ENCODE measurements at regions not wholly inside any gene's neighbourhood (a gene's known extent, or its start where the extent isn't known, plus 50 kb on each side); places are given as distances from the start of the nearest gene placed in this dataset.

DNA sequence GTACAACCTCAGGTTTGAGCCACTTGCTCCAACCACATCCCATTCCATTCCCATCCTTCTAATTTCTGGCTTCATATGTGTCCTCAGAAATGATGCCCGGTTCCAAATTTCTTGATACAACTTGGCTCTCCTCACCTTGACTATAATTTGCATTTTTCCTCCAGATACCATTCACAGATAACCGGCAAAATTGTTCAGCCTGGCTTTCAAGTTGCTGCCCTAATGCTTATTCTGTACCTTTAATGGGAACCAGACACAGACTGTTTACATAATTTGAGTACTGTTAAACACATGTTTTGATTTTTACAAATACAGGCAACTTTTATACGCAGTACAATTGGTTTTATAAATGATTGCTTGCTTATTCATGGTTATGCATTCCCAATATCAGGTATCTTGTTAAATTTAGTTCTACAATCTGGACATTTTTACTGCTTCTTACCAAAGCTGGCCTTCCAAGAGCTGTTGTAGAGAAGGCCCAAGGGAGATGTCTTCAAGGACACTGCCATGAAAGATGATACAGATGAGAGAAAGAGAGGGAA, 649.5 kb upstream of the CAMK1G start:
- H3K27me3 ChIP-seq = no peaks in the 10 kb centered on the region
- H3K9me3 ChIP-seq = no peaks in the 10 kb centered on the region
- no peak overlapping the region for H3K27ac ChIP-seq
- WGBS = 64% methylated on average over 3 of the region's 3 CpGs
- no peaks in the 10 kb centered on the region for H3K36me3 ChIP-seq
- TF ChIP-seq, protein P1, sequence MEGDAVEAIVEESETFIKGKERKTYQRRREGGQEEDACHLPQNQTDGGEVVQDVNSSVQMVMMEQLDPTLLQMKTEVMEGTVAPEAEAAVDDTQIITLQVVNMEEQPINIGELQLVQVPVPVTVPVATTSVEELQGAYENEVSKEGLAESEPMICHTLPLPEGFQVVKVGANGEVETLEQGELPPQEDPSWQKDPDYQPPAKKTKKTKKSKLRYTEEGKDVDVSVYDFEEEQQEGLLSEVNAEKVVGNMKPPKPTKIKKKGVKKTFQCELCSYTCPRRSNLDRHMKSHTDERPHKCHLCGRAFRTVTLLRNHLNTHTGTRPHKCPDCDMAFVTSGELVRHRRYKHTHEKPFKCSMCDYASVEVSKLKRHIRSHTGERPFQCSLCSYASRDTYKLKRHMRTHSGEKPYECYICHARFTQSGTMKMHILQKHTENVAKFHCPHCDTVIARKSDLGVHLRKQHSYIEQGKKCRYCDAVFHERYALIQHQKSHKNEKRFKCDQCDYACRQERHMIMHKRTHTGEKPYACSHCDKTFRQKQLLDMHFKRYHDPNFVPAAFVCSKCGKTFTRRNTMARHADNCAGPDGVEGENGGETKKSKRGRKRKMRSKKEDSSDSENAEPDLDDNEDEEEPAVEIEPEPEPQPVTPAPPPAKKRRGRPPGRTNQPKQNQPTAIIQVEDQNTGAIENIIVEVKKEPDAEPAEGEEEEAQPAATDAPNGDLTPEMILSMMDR (IDR thresholded peaks at IDR 0.05) = no peak
- TF ChIP-seq POLR2A (IDR thresholded peaks at IDR 0.05) (no peak), EP300 (IDR thresholded peaks at IDR 0.05) (no peak), POLR2AphosphoS5 (IDR thresholded peaks at IDR 0.05) (no peak)
- no peak overlapping the region for H3K4me3 ChIP-seq
- no peaks in the 10 kb centered on the region for H3K4me1 ChIP-seq
- DNase-seq (ENCODE audit: low spot score in 2 of 2) = no peak

GRCh38 chr1:208934933-208935332, 648.6 kb upstream of the CAMK1G start:
- H3K4me3 ChIP-seq = no peak overlapping the region
- H3K27me3 ChIP-seq = no peaks in the 10 kb centered on the region
- WGBS = 72% methylated on average over 6 of the region's 6 CpGs
- TF ChIP-seq EP300 (IDR thresholded peaks at IDR 0.05) (no peak), POLR2AphosphoS5 (IDR thresholded peaks at IDR 0.05) (no peak), POLR2A (IDR thresholded peaks at IDR 0.05) (no peak)
- TF ChIP-seq, protein P1 (IDR thresholded peaks at IDR 0.05) = no peak
- no peak for DNase-seq (ENCODE audit: low spot score in 2 of 2)
- no peaks in the 10 kb centered on the region for H3K36me3 ChIP-seq
- H3K9me3 ChIP-seq = no peaks in the 10 kb centered on the region
- H3K4me1 ChIP-seq = no peaks in the 10 kb centered on the region
- H3K27ac ChIP-seq = no peak overlapping the region

DNA sequence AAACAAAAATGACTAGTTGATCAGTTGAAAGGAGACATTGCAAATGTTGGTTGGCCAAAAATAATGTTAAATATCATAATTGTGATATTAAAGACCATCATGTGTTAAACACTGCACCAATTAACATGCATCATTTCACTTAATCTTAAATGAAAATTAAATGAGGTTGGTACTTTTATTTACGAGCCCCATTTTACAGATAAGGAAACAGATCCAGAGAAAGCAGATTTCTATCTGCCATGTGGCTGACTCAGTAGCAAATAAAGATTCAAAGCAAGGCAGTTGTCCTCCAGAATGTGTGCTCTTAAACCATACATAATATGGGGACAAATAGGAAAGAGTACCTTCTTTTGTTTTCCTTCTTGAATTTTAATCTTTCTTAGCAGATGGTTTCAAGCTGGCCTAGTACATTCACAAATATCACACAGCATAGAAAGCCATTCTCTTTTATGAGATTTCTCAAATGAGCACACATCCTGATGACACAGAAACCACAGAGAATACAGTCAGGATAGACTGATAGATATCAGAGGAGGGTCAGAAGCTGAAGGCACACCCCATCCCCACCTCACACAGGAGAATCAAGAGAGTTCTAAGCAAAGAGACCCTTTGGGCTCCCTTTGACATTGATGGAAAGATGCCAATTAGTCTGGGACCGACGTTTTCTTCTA, 647.9 kb upstream of the CAMK1G start:
- Histone ChIP-seq H3K4me1 (no peaks in the 10 kb centered on the region), H3K4me3 (no peak overlapping the region), H3K36me3 (no peaks in the 10 kb centered on the region), H3K27me3 (no peaks in the 10 kb centered on the region), H3K27ac (no peak overlapping the region), H3K9me3 (no peaks in the 10 kb centered on the region)
- 72% methylated on average over 3 of the region's 3 CpGs for WGBS
- TF ChIP-seq POLR2A (IDR thresholded peaks at IDR 0.05) (no peak), POLR2AphosphoS5 (IDR thresholded peaks at IDR 0.05) (no peak), EP300 (IDR thresholded peaks at IDR 0.05) (no peak)
- TF ChIP-seq, protein P1 (IDR thresholded peaks at IDR 0.05) = no peak
- DNase-seq (ENCODE audit: low spot score in 2 of 2) = no peak

DNA sequence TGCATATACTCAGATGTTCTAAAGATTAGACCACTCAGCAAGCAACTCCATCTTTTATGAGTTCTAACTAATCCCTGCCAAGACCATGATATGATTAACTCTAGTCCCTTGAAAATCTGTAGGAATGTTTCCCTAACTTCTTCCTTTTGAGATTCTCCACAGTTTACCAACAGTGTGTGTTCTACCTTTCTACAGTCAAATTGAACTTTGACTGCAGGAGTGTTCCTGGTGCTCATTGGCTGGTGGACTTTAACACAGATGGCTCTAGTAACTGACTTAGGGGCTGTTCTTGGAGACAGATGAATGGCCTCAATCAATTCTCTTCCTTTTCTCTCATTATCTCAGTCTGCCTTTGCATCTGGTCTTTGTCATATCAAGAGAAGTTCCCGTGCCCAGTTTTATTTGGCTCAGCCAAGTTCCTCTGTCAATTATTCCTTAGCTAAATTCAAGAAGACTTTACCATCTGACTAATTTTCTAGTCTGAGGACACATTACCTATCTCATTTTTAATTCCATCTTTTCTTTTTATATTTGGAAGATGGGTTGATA, 643.9 kb upstream of the CAMK1G start:
- DNase-seq (ENCODE audit: low spot score in 2 of 2) = no peak
- TF ChIP-seq EP300 (IDR thresholded peaks at IDR 0.05) (no peak), POLR2AphosphoS5 (IDR thresholded peaks at IDR 0.05) (no peak), POLR2A (IDR thresholded peaks at IDR 0.05) (no peak)
- TF ChIP-seq, protein P1 (IDR thresholded peaks at IDR 0.05) = no peak
- Histone ChIP-seq H3K27ac (no peak overlapping the region), H3K27me3 (no peaks in the 10 kb centered on the region), H3K36me3 (no peaks in the 10 kb centered on the region), H3K9me3 (no peaks in the 10 kb centered on the region), H3K4me1 (no peaks in the 10 kb centered on the region), H3K4me3 (no peak overlapping the region)
- 50% methylated on average over 1 of the region's 1 CpG for whole genome bisulfite sequencing

DNA sequence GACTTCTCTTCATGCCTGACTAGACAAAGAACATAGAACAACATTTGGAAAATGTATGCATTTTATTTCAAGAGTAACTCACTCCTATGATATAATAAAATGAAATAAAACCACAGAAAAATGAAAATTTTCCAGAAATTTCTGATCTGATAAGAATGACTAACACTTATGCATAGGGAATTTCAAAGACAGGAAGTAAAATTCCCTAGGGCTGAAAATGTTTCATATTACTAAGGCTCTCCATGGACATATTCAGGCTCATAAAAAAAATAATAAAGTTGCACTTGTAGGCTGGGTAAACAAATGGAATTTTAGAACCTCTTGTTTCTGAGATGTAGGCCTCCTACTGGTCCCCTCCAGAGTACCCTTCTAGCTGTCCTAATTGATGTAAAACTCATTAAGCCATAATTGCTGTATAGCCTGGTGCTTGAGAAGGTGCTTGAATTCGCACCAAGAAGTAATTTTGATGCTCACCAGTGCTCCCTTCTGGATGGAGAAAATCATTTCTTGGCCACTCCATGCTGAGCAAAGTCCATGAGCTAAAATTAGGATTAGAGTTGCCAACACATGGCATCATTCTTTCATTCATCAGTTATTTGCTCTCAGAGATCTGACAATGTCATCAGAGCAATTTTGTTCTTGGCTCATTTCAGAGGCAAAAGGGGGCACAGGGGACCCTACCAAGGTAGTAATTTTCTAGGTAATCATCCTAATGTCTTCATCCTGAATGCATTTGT, 641.0 kb upstream of the CAMK1G start:
- no peak overlapping the region for H3K27ac ChIP-seq
- no peak overlapping the region for H3K4me3 ChIP-seq
- no peaks in the 10 kb centered on the region for H3K27me3 ChIP-seq
- no peaks in the 10 kb centered on the region for H3K4me1 ChIP-seq
- DNase-seq (ENCODE audit: low spot score in 2 of 2) = no peak
- H3K9me3 ChIP-seq = no peaks in the 10 kb centered on the region
- 82% methylated on average over 1 of the region's 1 CpG for WGBS
- TF ChIP-seq POLR2A (IDR thresholded peaks at IDR 0.05) (no peak), POLR2AphosphoS5 (IDR thresholded peaks at IDR 0.05) (no peak)
- H3K36me3 ChIP-seq = no peaks in the 10 kb centered on the region
